ENCODE measurements at regions not wholly inside any gene's neighbourhood (a gene's known extent, or its start where the extent isn't known, plus 50 kb on each side); places are given as distances from the start of the nearest gene placed in this dataset.

GRCh38 chr12:58285551-58285950, 344.2 kb downstream of the ATP23 start:
- TF ChIP-seq CTCF (IDR thresholded peaks at IDR 0.05; ENCODE audit: insufficient read depth, low read length, poor library complexity, severe bottlenecking) = no peak
- no peak for DNase-seq (ENCODE audit: low read depth)
- Histone ChIP-seq H3K27me3 (ENCODE audit: control insufficient read depth, insufficient read depth, low read length) (no peaks in the 10 kb centered on the region), H3K36me3 (ENCODE audit: control insufficient read depth, insufficient read depth, low read length) (no peaks in the 10 kb centered on the region), H3K4me3 (ENCODE audit: low read depth, low read length) (no peak overlapping the region)

GRCh38 chr12:58286353-58286752, 345.0 kb downstream of the ATP23 start:
- no peak for DNase-seq (ENCODE audit: low read depth)
- H3K4me3 ChIP-seq (ENCODE audit: low read depth, low read length) = no peak overlapping the region
- no peak for TF ChIP-seq CTCF (IDR thresholded peaks at IDR 0.05; ENCODE audit: insufficient read depth, low read length, poor library complexity, severe bottlenecking)
- H3K36me3 ChIP-seq (ENCODE audit: control insufficient read depth, insufficient read depth, low read length) = no peaks in the 10 kb centered on the region
- no peaks in the 10 kb centered on the region for H3K27me3 ChIP-seq (ENCODE audit: control insufficient read depth, insufficient read depth, low read length)

GRCh38 chr12:58288190-58288589, 346.8 kb downstream of the ATP23 start:
- no peak overlapping the region for H3K4me3 ChIP-seq (ENCODE audit: low read depth, low read length)
- DNase-seq (ENCODE audit: low read depth) = no peak
- no peaks in the 10 kb centered on the region for H3K27me3 ChIP-seq (ENCODE audit: control insufficient read depth, insufficient read depth, low read length)
- no peak for TF ChIP-seq CTCF (IDR thresholded peaks at IDR 0.05; ENCODE audit: insufficient read depth, low read length, poor library complexity, severe bottlenecking)
- H3K36me3 ChIP-seq (ENCODE audit: control insufficient read depth, insufficient read depth, low read length) = no peaks in the 10 kb centered on the region

- no peak overlapping the region for H3K4me3 ChIP-seq (ENCODE audit: low read depth, low read length)
- no peaks in the 10 kb centered on the region for H3K36me3 ChIP-seq (ENCODE audit: control insufficient read depth, insufficient read depth, low read length)
- no peak for DNase-seq (ENCODE audit: low read depth)
- no peak for TF ChIP-seq CTCF (IDR thresholded peaks at IDR 0.05; ENCODE audit: insufficient read depth, low read length, poor library complexity, severe bottlenecking)
- H3K27me3 ChIP-seq (ENCODE audit: control insufficient read depth, insufficient read depth, low read length) = no peaks in the 10 kb centered on the region
Observed at GRCh38 chr12:58291106-58291505, 349.7 kb downstream of the ATP23 start.

- DNase-seq (ENCODE audit: low read depth) = no peak
- Histone ChIP-seq H3K27me3 (ENCODE audit: control insufficient read depth, insufficient read depth, low read length) (no peaks in the 10 kb centered on the region), H3K4me3 (ENCODE audit: low read depth, low read length) (no peak overlapping the region), H3K36me3 (ENCODE audit: control insufficient read depth, insufficient read depth, low read length) (no peaks in the 10 kb centered on the region)
- no peak for TF ChIP-seq CTCF (IDR thresholded peaks at IDR 0.05; ENCODE audit: insufficient read depth, low read length, poor library complexity, severe bottlenecking)
Observed at GRCh38 chr12:58293308-58293982, 352.1 kb downstream of the ATP23 start.

- no peak overlapping the region for H3K4me3 ChIP-seq (ENCODE audit: low read depth, low read length)
- DNase-seq (ENCODE audit: low read depth) = no peak
- no peaks in the 10 kb centered on the region for H3K36me3 ChIP-seq (ENCODE audit: control insufficient read depth, insufficient read depth, low read length)
- no peak for TF ChIP-seq CTCF (IDR thresholded peaks at IDR 0.05; ENCODE audit: insufficient read depth, low read length, poor library complexity, severe bottlenecking)
- no peaks in the 10 kb centered on the region for H3K27me3 ChIP-seq (ENCODE audit: control insufficient read depth, insufficient read depth, low read length)
Observed at GRCh38 chr12:58295268-58295667, 353.9 kb downstream of the ATP23 start.

All from kidney epithelial cell (primary cell).